Urothelium cell line (cell line): ENCODE measurements at regions not wholly inside any gene's neighbourhood (a gene's known extent, or its start where the extent isn't known, plus 50 kb on each side); places are given as distances from the start of the nearest gene placed in this dataset.

Experiments
- DNase-seq: peaks from one replicate; pipeline ENCODE4 v3.0.0; 2011; ENCODE audit warnings: low spot score, mixed read lengths
- FAIRE-seq: peaks from 2 replicates; lab custom pipeline; 2011; peaks lifted over from hg19 to GRCh38; lab: Jason Lieb, UNC

DNA sequence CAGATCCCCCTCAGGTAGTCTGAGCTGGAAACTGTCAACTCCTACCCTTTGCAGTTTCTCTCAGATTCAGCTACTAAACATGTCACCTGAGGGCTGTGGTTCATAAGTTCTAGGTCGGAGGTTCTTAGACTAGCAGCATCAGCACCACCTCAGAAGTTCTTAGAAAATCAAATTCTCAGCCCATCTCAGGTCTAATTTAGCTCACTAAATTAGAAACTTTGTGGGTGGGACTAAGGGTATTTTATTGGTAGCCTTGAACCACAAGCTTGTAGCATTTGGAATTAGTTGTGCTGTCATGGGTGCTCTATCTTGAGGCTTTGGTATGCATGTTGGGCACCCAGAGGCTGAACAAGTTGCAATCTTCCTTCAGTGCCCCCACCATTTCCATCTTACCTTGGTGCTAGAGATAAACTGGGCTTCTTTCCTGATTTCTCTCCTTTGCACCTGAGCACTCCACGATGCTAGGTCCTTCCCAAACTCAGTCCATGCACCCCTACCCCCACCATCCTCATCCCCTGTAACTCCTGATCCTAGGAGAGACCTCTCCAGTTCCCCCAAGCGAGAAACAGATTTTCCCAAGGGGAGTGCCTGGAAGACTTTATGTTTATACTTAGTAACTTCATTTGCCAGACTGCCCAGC lies 54.2 kb downstream of the S1PR1 start:
- DNase-seq (no peak), FAIRE-seq (no peak)

DNA sequence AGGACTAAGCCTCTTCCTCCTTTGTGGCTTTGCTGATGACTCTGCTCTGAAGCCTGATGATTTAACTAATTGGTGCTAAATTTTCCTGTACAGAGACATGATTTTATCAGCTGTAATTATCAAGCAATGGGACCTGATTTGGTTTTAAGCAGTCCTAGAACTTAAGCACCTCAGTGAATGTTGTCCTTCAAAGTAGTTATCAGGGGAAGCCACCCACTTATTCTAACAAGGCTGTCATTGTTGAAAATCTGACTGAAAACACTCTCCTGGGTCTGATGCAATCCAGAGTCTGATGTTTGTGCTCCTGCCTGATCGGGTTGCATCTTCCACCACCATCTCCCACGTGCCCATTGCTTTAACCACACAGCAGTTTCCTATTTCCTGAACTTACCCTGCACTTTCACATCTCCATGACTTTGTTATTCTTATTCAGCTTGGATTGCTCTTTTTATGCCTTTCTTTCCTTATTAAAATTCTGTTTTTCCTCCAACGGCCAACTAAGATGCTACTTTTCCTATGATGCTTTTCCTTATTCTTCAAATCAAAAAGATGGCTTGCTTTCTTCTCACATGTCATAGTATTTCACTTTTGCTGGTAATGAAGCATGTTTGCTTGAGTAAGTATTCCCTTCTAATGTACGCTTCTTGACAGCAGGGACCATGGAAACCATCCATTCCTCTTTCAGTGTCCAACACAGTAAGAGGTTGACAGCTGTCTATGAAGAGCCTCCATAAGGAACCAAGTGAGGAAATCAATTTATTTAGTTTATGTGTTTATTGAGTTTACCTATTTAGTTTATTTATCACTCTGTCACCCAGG lies 55.0 kb downstream of the S1PR1 start:
- FAIRE-seq (no peak), DNase-seq (peak; percentile 62)

DNA sequence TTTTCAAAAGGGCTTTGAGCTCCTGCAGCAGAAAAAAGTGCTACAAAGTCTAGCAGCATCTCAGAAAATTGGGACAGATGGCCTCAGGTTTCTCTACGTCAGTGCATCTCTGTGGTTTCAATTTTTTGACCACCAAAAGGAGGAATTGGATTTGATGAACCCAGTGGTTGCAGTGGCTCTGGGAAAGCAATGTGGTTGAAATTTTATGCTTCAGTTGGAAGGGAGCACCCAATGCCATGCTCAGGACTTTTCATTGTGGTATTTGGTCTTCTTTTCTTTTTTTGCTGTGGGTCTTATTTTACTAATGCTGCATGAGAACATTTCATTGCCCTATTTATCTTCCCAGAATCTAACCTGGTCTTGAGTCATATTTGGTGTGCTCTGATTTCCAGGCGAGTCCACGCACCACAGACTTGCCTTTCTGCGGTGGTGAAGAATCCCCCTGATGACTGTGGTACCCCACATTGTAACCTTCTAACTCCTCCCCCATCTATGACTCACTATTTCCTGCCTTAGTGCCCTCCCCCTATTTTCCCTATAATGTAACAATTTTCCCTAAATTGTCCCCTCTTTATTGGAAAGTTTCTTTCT lies 56.7 kb downstream of the S1PR1 start:
- FAIRE-seq (no peak), DNase-seq (peak; percentile 28)

DNA sequence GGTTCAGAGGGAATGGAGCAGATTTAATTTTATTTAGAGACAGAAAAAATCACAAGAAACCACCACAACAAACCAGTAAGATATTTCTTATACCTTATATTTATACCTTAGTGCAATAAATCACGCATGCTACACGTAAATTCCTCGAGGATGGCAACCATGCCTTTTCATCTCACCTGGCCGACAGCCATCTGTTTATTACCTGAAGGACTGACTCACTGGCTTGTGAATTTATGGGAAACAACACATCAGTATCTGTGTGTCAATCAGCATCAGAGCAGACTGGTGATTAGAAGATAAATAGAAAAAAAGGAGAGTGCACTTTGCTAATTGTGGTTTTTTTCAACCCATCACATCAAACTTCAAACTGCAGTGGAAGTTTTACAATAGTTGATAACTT lies 58.4 kb downstream of the S1PR1 start:
- no peak for FAIRE-seq
- DNase-seq, result no peak

DNA sequence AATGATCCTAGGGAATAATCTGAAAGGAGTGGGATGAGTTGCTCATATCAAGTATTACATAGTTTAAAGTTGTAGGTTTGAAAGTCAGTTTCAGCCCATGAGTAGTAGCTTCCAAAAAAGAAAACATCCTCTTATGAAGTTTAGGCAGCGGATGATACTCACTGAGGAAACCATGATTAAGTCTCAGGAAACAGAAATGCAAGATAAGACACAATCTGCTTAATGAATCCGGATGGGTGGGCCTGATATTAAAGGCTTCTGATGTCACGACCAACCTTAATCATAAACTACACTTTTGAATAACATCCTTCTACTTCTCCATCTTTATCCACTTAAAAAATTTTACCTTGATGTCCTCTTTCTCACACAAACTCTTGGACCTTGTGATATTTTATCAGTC lies 61.8 kb downstream of the S1PR1 start:
- FAIRE-seq (no peak), DNase-seq (no peak)

DNA sequence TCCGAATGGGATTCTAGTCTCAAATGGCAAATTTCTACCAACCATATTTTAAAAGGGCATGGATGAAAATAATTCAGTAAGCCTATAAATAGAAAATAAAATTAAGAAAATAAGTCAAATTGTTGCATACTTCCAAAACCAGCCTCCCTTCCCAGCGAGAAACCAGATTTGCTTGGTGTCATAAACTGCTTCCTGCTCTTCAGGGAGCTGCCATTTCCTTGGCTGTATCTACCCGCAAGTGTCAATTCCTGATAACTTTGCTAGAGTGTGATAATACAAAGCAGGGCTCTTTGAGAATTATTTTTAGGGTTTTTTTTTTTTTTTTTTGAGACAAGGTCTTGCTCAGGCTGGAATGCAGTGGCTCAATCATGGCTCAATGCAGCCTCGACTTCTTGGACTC lies 62.3 kb downstream of the S1PR1 start:
- DNase-seq, result no peak
- no peak for FAIRE-seq

DNA sequence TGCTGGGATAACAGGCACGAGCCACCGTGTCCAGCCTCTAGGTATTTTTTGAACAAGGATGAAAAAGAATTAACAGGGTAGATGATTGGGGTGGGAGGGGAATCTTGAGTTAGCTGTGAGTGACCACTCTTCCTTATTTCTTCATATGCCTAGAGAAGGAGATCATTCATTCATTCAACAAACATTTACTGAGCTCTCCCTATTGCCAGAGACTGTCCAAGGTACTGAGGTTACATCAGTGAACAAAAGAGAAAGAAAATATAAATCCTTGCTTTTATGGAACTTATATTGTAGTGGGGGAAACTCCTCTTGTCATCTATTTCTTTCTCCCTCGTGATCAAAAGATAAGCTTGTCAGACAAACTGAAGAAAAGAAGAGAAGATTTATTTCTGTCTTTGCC lies 62.9 kb downstream of the S1PR1 start:
- no peak for FAIRE-seq

DNA sequence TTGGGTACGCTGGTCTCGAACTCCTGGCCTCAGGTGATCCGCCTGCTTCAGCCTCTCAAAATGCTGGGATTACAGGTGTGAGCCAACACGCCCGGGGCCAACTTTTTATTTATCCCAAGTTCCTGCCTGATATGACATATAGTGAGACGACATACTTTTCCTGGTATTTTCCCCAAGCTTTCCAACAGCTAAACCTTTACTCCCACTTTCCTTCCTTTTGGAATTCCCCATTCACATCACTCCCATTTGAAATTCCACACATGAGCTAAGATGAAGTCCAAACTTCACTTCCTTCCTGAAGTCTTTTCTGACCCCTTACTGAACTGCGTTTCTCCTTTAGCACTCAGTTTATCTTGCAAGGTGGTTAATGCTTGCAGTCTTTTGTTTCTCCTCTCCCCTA lies 64.1 kb downstream of the S1PR1 start:
- no peak for DNase-seq
- no peak for FAIRE-seq

More for the DNA sequence above, 62.9 kb downstream of the S1PR1 start:
- DNase-seq, result no peak

DNA sequence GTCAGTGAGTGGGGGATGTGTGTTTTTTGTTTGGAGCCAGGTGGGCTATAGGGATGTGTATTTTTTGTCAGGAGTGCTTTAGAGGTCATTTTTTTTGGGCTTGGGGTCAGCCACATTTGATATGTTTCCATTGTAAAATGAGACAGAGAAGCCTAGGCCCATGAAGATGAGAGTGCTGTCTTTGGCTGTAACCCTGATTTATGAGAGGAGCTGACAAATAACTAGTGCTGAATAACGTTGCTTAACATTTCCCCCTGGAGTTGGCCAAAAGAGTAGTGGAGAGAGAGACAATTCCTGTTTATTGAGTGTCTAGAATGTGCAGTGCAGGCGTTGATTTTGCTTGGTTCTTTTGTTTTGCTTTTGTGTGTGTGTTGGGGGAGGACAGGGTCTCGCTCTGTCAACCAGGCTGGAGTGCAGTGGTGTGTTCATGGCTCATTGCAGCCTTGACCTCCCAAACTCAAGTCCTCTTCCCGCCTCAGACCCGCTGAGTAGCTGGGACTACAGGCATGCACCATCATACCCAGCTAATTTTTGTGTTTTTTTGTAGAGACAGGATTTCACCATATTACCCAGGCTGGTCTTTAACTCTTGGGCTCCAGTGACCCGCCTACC lies 64.7 kb downstream of the S1PR1 start:
- no peak for FAIRE-seq

DNA sequence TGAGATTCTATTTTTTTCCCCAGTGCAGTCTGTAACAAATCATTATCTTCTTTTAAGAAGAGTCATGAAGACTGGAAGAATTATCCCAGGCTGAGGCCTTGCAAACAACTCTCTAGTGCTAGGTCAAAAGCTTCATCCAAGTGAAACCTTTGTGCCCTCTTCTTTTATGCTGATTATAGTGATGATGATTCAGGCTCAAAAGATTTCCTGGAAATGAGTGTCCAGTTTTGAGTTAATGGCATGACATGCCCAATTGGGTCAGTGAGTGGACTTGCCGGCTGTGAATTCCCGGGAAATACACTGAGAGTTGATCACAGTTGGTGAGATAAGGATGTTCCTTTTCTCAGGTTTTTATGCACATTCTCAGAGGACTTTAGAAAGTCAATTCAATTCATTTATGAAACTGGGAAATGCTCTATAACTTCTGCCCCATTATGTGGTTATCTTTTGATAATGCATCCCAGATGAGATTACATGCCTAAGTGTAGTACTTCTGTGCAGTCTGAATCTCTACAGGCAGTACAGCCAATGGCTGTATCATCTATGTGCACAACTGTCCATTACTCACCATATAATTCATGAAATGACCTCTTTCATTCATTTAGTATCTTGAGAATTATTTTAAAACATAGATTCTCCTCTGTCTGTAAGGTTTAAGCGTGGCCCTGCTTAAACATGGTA lies 66.2 kb downstream of the S1PR1 start:
- no peak for FAIRE-seq
- no peak for DNase-seq

More for the DNA sequence above, 64.7 kb downstream of the S1PR1 start:
- DNase-seq, result no peak

DNA sequence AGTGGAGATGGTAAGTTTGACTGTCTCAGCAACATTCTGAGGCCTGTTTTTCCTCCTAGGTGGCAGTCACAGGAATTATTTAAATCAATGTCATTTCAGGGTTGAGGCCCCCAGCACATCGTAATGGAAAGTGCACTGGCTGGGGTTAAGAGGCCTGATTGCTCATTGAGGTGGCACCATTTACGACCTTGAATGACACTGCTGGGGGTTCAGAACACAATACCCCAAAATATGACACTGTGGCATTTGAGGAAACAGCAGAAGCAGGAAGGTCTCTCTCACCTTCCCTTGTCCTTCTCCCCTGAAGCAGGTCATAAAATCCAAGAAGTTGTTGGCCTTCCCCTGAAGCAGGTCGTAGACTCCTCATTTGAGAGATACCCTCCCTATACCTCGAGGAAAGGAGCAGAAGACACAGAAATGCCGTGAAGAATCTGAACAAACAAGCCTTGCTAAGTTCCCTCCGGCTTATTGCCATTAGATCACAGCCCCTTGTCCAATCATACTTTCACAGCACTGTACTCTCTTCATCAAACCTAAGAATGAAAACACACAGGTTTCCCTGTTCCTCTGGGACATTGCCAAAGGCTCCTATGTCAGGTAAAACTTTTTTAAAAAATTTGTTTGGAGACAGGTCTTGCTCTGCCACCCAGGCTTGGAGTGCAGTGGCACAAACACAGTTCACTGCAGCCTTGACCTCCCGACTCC lies 71.3 kb downstream of the S1PR1 start:
- FAIRE-seq (no peak), DNase-seq (no peak)

DNA sequence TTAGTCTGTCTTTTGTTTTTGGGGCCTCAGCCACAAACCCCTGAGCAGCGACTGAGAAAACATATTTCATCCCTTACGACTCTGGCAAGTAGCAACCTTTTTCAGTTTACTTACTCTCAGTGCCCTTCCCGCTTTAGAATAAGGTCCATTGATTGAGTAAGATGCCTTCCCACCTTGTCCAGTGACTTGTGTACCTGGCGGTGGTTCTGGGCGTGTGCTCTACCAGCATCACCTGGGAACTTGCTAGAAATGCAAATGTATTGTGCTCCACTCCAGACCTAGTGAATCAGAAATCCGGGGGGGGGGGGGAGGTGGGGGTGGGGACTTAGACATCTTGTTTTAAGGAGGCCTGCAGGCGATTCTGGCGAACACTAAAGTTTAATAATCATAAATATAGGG lies 72.1 kb downstream of the S1PR1 start:
- no peak for DNase-seq
- no peak for FAIRE-seq

DNA sequence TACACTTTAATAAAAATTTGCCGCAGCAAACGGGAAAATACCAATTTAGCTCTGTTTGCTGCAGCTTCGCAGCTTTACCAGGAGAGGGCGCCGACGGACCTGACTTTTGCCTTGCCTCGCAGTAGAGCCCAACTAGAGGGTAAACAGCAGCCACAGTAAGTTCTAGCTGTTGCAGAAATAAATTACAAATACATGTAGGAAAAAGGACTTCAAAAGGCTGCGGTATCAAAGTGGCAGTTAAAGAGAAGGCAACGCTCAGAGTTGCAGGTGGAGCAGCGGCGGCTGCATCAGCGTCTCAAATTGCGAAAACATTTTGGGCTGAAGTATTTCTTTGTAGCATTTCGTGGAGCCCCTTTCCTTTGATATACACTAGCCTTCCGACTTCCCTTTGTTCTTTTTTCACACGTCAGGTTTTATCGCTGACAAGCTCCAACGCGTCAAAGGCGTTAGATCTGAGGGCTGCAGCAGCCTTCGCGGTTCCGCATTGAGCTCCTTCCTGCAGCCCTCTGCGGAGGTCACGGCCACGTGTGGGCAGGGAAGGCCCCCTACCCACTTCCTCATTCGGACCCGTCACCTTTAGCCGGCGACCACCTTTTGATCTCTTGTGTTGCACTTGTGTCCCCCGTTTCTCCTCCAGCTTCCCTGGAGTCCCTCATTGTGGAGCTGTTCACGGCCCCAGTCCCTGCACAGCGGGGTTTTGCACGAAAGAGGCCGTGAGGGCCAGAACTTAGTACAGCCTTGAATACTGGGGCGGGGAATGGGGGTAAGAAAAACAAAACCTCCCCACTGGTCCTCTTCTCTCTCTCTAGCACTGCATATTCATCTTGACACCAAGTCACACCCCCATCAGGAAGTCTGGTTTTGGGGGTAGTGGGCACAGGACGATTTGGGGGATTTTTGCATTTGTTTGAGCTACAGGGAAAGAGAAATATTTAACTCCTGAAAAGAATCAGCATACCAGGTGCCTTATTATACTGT lies 72.8 kb downstream of the S1PR1 start:
- DNase-seq (peak; percentile 73), FAIRE-seq (no peak)

DNA sequence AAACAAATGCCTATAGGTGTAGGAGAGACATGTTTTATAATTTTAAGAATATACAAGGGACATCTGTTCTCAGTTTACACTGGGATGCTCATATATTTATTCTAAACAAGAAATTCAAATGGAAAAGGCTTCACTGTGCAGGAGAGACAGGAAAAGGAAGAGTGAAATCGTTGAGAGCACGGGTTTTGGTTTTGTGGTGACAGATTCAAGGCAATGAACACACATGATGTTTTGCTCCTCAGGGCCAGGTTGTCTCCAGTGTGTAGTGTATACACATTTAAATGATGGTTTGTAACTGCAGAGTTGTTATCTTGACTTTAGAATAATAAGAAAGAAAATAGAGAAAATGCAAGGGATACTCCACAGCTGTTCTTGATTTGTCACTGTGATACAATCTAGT lies 73.7 kb downstream of the S1PR1 start:
- no peak for FAIRE-seq
- DNase-seq, result no peak

DNA sequence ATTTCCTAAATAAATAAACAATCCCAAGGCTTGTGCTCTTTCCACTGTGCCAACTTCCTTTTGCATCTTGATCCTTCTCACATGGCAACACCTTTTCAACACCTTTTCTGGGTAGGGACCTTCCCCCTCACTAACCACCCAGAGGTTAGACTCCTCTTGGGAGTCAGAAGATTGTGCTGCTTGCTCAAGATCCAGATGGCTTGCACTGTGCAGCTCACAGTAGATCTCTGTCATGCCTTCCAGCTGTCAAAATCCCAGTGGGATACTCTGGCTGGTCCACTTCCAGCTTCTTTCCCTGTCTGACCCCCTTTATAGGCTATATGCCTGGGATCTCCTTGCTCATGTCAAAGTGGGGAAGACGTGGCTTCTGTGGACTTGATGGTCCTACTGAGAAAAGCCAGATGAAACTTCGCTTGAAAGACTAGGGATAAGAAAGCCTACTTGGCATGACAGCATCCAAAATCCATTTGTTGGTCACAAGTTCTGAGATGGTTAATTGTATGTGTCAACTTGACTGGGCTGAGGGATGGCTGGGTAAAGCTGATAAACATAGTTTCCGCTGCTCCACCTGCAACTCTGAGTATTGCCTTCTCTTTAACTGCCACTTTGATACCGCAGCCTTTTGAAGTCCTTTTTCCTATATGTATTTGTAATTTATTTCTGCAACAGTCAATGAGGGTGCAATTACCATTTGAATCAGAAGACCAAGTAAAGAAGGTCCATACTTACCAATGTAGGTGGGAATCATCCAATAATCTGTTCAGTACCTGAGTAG lies 74.5 kb downstream of the S1PR1 start:
- FAIRE-seq (no peak), DNase-seq (no peak)

DNA sequence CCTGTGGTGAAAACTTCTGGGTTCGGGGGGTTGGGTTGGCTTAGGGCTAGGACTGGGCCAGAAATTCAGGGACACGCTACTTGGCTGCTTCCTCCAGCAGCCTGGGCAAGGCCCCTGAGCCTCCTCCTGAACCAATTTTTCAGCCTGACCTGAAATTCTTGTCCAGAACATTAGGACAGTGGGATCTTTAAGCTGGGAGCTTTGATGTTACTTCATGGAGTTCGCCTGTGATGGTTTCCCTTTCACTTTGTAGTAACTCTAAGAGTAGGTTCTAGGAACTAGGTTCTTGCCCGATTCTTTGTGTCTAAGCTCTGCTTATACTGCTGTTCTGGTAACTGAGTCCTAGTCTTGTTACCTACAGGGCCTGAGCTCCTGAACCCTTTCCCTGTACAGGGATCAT lies 75.3 kb downstream of the S1PR1 start:
- DNase-seq (no peak), FAIRE-seq (no peak)

DNA sequence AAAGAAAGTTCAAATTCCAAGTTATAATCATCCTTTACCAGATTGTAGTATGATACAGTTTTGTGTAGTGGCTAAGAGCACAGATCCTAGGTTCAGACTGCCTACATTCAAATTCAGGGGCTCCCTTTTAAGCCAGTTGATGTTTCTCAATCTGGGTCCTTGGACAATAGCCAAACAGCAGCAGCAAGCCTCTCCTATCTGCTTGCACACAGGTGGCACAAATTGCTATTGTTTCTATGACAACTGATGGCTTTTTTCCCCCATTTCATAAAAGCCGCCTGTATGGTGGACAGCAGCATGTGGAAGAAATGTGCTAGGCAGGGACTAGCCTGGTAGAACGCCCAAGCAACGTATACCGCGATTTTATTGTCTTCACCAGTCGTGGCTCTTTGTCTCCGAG lies 76.5 kb downstream of the S1PR1 start:
- no peak for FAIRE-seq

DNA sequence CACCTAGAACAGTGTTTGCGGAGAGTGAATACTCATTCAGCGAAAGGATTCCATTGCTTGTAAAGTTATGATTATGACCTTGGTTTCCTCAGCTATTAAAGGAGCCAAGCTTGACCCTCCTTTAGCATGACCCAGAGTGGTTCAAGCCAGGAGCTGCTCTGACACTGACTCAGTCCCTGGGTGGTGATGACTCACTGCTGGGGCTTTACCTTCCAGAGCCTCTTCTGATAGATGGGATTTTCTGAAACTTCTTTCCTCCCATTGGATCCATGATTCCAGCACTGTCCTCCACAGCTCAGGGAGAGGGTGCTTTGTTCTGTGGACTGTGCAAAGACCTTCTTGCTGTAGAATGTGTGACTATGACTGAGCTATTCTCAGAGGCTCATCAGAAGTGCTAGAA lies 77.4 kb downstream of the S1PR1 start:
- FAIRE-seq (no peak), DNase-seq (peak; percentile 66)

More for the DNA sequence above, 76.5 kb downstream of the S1PR1 start:
- no peak for DNase-seq

DNA sequence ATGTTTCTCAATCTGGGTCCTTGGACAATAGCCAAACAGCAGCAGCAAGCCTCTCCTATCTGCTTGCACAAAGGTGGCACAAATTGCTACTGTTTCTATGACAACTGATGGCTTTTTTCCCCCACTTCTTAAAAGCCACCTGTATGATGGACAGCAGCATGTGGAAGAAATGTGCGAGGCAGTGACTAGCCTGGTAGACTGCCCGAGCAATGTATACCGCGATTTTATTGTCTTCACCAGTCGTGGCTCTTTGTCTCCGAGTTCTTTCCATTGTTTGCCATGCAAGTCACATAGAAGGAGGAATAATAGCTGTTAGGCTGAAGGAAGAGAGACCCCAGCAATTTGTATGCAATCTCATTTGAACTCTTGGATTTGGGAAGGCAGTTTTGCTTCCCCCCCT lies 79.4 kb downstream of the S1PR1 start:
- FAIRE-seq (no peak), DNase-seq (no peak)
